MM.1S (cell line): ENCODE measurements at regions not wholly inside any gene's neighbourhood (a gene's known extent, or its start where the extent isn't known, plus 50 kb on each side); places are given as distances from the start of the nearest gene placed in this dataset.
"Not testable (repeated sequence)": the region's sequence is repeated elsewhere in the genome, so short reads cannot be mapped to it uniquely, and the experiment has no call there.

ENCODE experiments used
- DNase-seq: peaks from one replicate; pipeline ENCODE4 v3.0.0-alpha.2; 2015
- H2AFZ ChIP-seq: fragments of 300-600 bp; sonication (generic); 2 replicates; pipeline ENCODE4 v1.6.0; 2016; ENCODE audit warnings: antibody characterized with exemption, low read length
- H3F3A ChIP-seq: fragments of 300-600 bp; sonication (generic); 2 replicates; pipeline ENCODE4 v1.6.1; 2016; ENCODE audit warnings: mild to moderate bottlenecking, antibody characterized with exemption, low read length, moderate library complexity, mixed read lengths; ENCODE audit not compliant: insufficient read depth
- H3K27ac ChIP-seq: fragments of 300-600 bp; sonication (generic); 2 replicates; pipeline ENCODE4 v1.5.1; 2016; ENCODE audit warnings: mild to moderate bottlenecking, low read length
- H3K27me3 ChIP-seq: fragments of 300-600 bp; sonication (generic); replicated peaks from 2 replicates; pipeline ENCODE4 v1.6.0; 2016; ENCODE audit warnings: low read length; ENCODE audit not compliant: insufficient read depth
- H3K36me3 ChIP-seq: fragments of 300-600 bp; sonication (generic); replicated peaks from 2 replicates; pipeline ENCODE4 v1.6.1; 2016; ENCODE audit warnings: mild to moderate bottlenecking, low read length, mixed read lengths; ENCODE audit not compliant: insufficient read depth
- H3K4me1 ChIP-seq: fragments of 300-600 bp; sonication (generic); 2 replicates; pipeline ENCODE4 v1.6.1; 2016; ENCODE audit warnings: low read length, mixed read lengths
- H3K4me2 ChIP-seq: fragments of 300-600 bp; sonication (generic); 2 replicates; pipeline ENCODE4 v1.6.0; 2016; ENCODE audit warnings: low read depth, low read length
- H3K4me3 ChIP-seq: fragments of 300-600 bp; sonication (generic); 2 replicates; pipeline ENCODE4 v1.5.1; 2016; ENCODE audit warnings: low read length, mixed read lengths
- H3K79me2 ChIP-seq: fragments of 300-600 bp; sonication (generic); 2 replicates; pipeline ENCODE4 v1.6.1; 2016; ENCODE audit warnings: mixed run types, low read length, mixed read lengths
- H3K9ac ChIP-seq: fragments of 300-600 bp; sonication (generic); 2 replicates; pipeline ENCODE4 v1.6.1; 2016; ENCODE audit warnings: low read length, mixed read lengths
- H3K9me2 ChIP-seq: fragments of 300-600 bp; sonication (generic); replicated peaks from 2 replicates; pipeline ENCODE4 v1.6.1; 2016; ENCODE audit warnings: mild to moderate bottlenecking, low read length, mixed read lengths; ENCODE audit not compliant: insufficient read depth
- H3K9me3 ChIP-seq: fragments of 300-600 bp; sonication (generic); replicated peaks from 2 replicates; pipeline ENCODE4 v1.6.1; 2016; ENCODE audit warnings: mild to moderate bottlenecking, low read length, mixed read lengths; ENCODE audit not compliant: insufficient read depth
- H4K20me1 ChIP-seq: fragments of 300-600 bp; sonication (generic); 2 replicates; pipeline ENCODE4 v1.6.1; 2016; ENCODE audit warnings: mild to moderate bottlenecking, low read length, moderate library complexity, mixed read lengths; ENCODE audit not compliant: insufficient read depth

DNA sequence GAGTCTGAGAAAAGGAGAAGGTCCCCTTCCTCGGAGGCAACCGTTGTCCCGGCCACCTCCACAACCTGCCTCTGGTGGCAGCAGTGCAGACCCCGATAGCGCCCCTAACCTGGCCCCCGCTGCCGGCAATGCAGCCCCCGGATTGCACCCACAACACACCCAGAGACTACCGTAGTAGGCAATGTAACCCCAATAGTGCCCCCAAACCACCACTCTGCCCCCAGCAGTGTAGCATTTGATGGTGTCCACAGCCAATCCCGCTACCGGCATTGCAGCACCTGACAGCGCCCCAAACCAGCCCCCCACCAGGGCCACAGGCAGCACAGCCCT is 67.1 kb upstream of the THOC3 start:
- not testable (repeated sequence) for H4K20me1 ChIP-seq, H3K27ac ChIP-seq, H3K79me2 ChIP-seq, H3K27me3 ChIP-seq, H3F3A ChIP-seq, H3K9me2 ChIP-seq, H3K4me1 ChIP-seq, DNase-seq, H3K9me3 ChIP-seq, H3K4me2 ChIP-seq, H3K36me3 ChIP-seq, H3K9ac ChIP-seq, H2AFZ ChIP-seq, H3K4me3 ChIP-seq

- not testable (repeated sequence) for H3K4me1 ChIP-seq, H3K27me3 ChIP-seq, DNase-seq, H3K9ac ChIP-seq, H3K27ac ChIP-seq, H3F3A ChIP-seq, H3K36me3 ChIP-seq, H3K79me2 ChIP-seq, H4K20me1 ChIP-seq, H3K9me2 ChIP-seq, H3K9me3 ChIP-seq, H3K4me2 ChIP-seq, H2AFZ ChIP-seq, H3K4me3 ChIP-seq
Measured at GRCh38 chr5:176035816-176036308, 67.7 kb upstream of the THOC3 start.

GRCh38 chr5:176036391-176036790 is 68.3 kb upstream of the THOC3 start:
- not testable (repeated sequence) for H3K36me3 ChIP-seq, H3K9me3 ChIP-seq, H4K20me1 ChIP-seq, H3K9ac ChIP-seq, H3K4me3 ChIP-seq, H2AFZ ChIP-seq, H3K79me2 ChIP-seq, H3K9me2 ChIP-seq, H3F3A ChIP-seq, H3K27ac ChIP-seq, H3K27me3 ChIP-seq, H3K4me2 ChIP-seq, H3K4me1 ChIP-seq, DNase-seq

GRCh38 chr5:176037190-176037589 is 69.1 kb upstream of the THOC3 start:
- H3K4me1 ChIP-seq, H3K9ac ChIP-seq, H3F3A ChIP-seq, H2AFZ ChIP-seq, H3K9me2 ChIP-seq, H3K27ac ChIP-seq, H3K27me3 ChIP-seq, H3K79me2 ChIP-seq, H3K9me3 ChIP-seq, H3K4me2 ChIP-seq, H3K36me3 ChIP-seq, DNase-seq, H3K4me3 ChIP-seq, H4K20me1 ChIP-seq: not testable (repeated sequence)

DNA sequence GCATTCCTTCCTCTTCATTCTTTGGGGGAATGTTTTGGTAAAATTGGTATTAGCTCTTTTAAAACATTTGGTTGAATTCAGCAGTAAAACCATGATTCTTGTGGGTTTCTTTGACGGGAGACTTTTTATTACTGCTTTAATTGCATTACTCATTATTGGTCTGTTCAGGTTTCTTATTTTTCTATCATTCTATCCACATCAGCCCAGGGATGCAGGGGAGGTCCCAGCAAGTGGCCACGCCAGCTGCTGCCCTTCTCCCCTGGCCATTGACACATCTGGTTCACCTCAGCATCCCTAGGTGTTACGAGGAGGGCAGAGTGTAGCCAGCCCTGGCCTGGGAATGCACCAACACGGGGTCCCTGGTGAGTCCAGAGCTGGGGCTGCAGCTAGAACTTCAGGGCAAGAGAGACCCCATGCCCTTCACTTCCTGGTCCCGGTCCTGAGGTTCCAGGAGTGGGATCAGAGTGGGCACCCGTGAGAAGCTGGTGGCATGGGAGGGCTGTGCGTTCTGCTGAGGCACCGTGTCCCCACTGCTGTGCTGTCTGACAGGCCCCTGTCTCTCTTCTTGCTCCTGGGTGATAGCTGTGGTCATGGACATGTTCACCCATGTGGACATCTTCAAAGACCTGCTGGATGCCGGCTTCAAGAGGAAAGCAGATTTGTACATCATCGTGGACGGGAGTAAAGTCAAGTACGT is 72.1 kb upstream of the THOC3 start:
- H3K36me3 ChIP-seq, H3K79me2 ChIP-seq, H3K4me2 ChIP-seq, H3K27ac ChIP-seq, H4K20me1 ChIP-seq, H3K27me3 ChIP-seq, H3K4me3 ChIP-seq, DNase-seq, H3K9me2 ChIP-seq, H3K9ac ChIP-seq, H2AFZ ChIP-seq, H3K9me3 ChIP-seq, H3K4me1 ChIP-seq, H3F3A ChIP-seq: not testable (repeated sequence)

- DNase-seq, H3K27ac ChIP-seq, H3K4me1 ChIP-seq, H3K36me3 ChIP-seq, H3K4me3 ChIP-seq, H3K4me2 ChIP-seq, H3K9me3 ChIP-seq, H4K20me1 ChIP-seq, H2AFZ ChIP-seq, H3K79me2 ChIP-seq, H3K9ac ChIP-seq, H3K27me3 ChIP-seq, H3F3A ChIP-seq, H3K9me2 ChIP-seq: not testable (repeated sequence)
Measured at GRCh38 chr5:176041248-176041994, 73.3 kb upstream of the THOC3 start.

- not testable (repeated sequence) for H3K9ac ChIP-seq, H3K4me2 ChIP-seq, H3K4me3 ChIP-seq, H2AFZ ChIP-seq, H3K9me2 ChIP-seq, H3K27me3 ChIP-seq, H3K36me3 ChIP-seq, H3K79me2 ChIP-seq, H3K27ac ChIP-seq, H3K9me3 ChIP-seq, DNase-seq, H3K4me1 ChIP-seq, H3F3A ChIP-seq, H4K20me1 ChIP-seq
Measured at GRCh38 chr5:176042020-176042658, 74.0 kb upstream of the THOC3 start.
